Kidney (tissue), 13 donors: ENCODE measurements at regions not wholly inside any gene's neighbourhood (a gene's known extent, or its start where the extent isn't known, plus 50 kb on each side); places are given as distances from the start of the nearest gene placed in this dataset.

Experiments used
- DNase-seq, 5 donors: peaks; one replicate each; pipeline ENCODE4 v3.0.0-alpha.2; 2013 to 2020
- FAIRE-seq: peaks from 2 replicates; lab custom pipeline; 2012; peaks lifted over from hg19 to GRCh38; lab: Jason Lieb, UNC
- H3K27ac ChIP-seq, 2 donors: one replicate each; pipeline ENCODE4 v1.7.0; 2013; ENCODE audit warnings: low read depth in 2 of 2, low read length in 2 of 2, inconsistent platforms in 1 of 2
- H3K27me3 ChIP-seq: one replicate; pipeline ENCODE4 v1.7.1; 2013; ENCODE audit warnings: low read length, inconsistent platforms; ENCODE audit not compliant: control insufficient read depth, insufficient read depth
- H3K36me3 ChIP-seq, 3 donors: one replicate each; pipeline versions ENCODE4 v1.7.0 to v1.7.1; 2013; ENCODE audit warnings: low read length in 3 of 3, control low read depth in 1 of 3, inconsistent platforms in 1 of 3; ENCODE audit not compliant: insufficient read depth in 3 of 3, control insufficient read depth in 2 of 3
- H3K4me1 ChIP-seq, 3 donors: one replicate each; pipeline versions ENCODE4 v1.7.0 to v1.7.1; 2013; ENCODE audit warnings: low read length in 3 of 3, inconsistent platforms in 1 of 3, low read depth in 1 of 3; ENCODE audit not compliant: control insufficient read depth in 2 of 3, insufficient read depth in 2 of 3
- H3K4me3 ChIP-seq, 3 donors: one replicate each; pipeline versions ENCODE4 v1.7.0 to v1.8.1; 2013; ENCODE audit warnings: low read length in 3 of 3, control low read depth in 1 of 3, inconsistent platforms in 1 of 3
- H3K9ac ChIP-seq, 3 donors: one replicate each; pipeline versions ENCODE4 v1.7.0 to v1.7.1; 2013; ENCODE audit warnings: low read length in 3 of 3, control low read depth in 1 of 3, inconsistent platforms in 1 of 3
- H3K9me3 ChIP-seq, 3 donors: one replicate each; pipeline versions ENCODE4 v1.7.0 to v1.7.1; 2013; ENCODE audit warnings: low read length in 3 of 3, control low read depth in 1 of 3, inconsistent platforms in 1 of 3; ENCODE audit not compliant: control insufficient read depth in 2 of 3, insufficient read depth in 1 of 3
- intact Hi-C: fragments of 100-400 bp; cut with DNase I; formaldehyde crosslinking; loops from one replicate; pipeline ENCODE4 v1.11.1; 2022
- TF ChIP-seq, protein P1 (sequence below): IDR thresholded peaks from 3 replicates; pipeline ENCODE4 v1.5.1; 2012; ENCODE audit warnings: mild to moderate bottlenecking, moderate library complexity, borderline replicate concordance; ENCODE audit not compliant: insufficient read depth; ENCODE audit errors: extremely low read depth
- donor health status: control.
- donor health status: control.
- donor health status: control.
- donor health status: control.
- donor health status: control.
- donor health status: DM: yes; HTN: yes; CAD: no.
- donor health status: Normal renal cell carcinoma (clear cell type).

GRCh38 chr3:162641907-162642306, 1145.3 kb downstream of the OTOL1 start:
- no peak for DNase-seq
- intact Hi-C loops, result no loop called here
- Histone ChIP-seq H3K4me1 (no peaks in the 10 kb centered on the region), H3K36me3 (no peaks in the 10 kb centered on the region), H3K9me3 (no peaks in the 10 kb centered on the region), H3K27ac (no peak overlapping the region), H3K4me3 (no peak overlapping the region), H3K27me3 (no peaks in the 10 kb centered on the region), H3K9ac (no peak overlapping the region)
- TF ChIP-seq, protein P1, sequence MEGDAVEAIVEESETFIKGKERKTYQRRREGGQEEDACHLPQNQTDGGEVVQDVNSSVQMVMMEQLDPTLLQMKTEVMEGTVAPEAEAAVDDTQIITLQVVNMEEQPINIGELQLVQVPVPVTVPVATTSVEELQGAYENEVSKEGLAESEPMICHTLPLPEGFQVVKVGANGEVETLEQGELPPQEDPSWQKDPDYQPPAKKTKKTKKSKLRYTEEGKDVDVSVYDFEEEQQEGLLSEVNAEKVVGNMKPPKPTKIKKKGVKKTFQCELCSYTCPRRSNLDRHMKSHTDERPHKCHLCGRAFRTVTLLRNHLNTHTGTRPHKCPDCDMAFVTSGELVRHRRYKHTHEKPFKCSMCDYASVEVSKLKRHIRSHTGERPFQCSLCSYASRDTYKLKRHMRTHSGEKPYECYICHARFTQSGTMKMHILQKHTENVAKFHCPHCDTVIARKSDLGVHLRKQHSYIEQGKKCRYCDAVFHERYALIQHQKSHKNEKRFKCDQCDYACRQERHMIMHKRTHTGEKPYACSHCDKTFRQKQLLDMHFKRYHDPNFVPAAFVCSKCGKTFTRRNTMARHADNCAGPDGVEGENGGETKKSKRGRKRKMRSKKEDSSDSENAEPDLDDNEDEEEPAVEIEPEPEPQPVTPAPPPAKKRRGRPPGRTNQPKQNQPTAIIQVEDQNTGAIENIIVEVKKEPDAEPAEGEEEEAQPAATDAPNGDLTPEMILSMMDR, result no peak
- no peak for FAIRE-seq

DNA sequence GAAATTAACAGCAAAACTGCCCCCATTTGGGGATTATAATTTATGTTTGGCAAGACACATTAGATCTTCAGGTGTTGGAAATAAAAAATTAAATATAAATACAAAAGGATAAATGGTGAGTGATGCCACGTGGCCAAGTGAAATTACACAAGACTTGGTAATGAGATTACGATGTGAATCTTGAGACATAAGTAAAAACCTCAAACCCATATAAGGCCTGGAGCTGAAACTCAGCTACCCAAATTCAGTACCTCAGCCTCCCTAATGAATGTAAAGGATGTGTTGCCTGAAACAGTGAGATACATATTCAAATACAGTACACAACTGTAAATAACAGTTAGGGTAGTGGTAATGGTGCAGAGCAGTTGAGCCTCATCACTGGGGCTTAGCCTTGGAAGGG, 1146.6 kb downstream of the OTOL1 start:
- Histone ChIP-seq H3K9ac (no peak overlapping the region), H3K27ac (no peak overlapping the region), H3K4me1 (no peaks in the 10 kb centered on the region), H3K4me3 (no peak overlapping the region), H3K27me3 (no peaks in the 10 kb centered on the region), H3K9me3 (no peaks in the 10 kb centered on the region), H3K36me3 (no peaks in the 10 kb centered on the region)
- TF ChIP-seq, protein P1, result no peak
- no peak for DNase-seq
- no peak for FAIRE-seq
- intact Hi-C loops, result no loop called here

DNA sequence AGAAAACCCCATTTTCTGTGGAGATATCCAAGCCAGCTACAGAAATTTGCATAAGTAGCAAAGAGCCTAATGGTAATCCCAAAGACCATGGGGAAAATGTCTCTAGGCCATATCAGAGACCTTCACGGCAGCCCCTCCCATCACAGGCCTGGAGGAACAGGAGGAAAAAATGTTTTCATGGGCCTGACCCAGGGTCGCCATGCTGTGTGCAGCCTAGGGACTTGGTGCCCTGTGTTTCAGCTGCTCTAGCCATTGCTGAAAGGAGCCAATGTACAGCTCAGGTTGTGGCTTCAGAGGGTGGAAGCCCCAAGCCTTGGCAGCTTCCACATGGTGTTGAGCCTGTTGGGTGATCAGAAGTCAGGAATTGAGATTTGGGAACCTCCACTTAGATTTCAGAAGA, 1150.7 kb downstream of the OTOL1 start:
- Histone ChIP-seq H3K27me3 (no peaks in the 10 kb centered on the region), H3K4me1 (no peaks in the 10 kb centered on the region), H3K9me3 (no peaks in the 10 kb centered on the region), H3K4me3 (no peak overlapping the region), H3K27ac (no peak overlapping the region), H3K36me3 (no peaks in the 10 kb centered on the region), H3K9ac (no peak overlapping the region)
- TF ChIP-seq, protein P1, result no peak
- DNase-seq, result no peak
- intact Hi-C loops, result no loop called here
- FAIRE-seq, result no peak

DNA sequence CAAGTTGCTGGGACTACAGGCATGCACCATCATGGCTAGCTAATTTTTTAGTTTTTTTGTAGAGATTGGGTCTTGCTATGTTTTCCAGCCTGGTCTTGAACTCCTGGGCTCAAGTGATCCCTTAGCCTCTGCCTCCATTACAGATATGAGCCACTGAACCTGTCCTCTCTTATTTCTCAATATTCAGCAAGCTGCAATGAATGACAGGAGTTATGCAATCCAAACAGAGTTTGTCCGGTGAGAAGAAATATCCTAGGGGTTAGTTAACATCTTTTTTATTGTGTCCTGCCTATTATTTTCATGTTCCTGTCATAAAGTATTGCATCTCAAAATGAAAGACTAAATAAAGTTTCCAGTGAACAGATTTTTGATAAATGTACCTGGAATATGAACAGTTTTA, 1161.4 kb downstream of the OTOL1 start:
- no peak overlapping the region for H3K4me3 ChIP-seq
- intact Hi-C loops, result no loop called here
- H3K27ac ChIP-seq, result no peak overlapping the region
- FAIRE-seq, result no peak
- no peaks in the 10 kb centered on the region for H3K36me3 ChIP-seq
- no peak overlapping the region for H3K9ac ChIP-seq
- H3K9me3 ChIP-seq, result no peaks in the 10 kb centered on the region
- no peak for DNase-seq
- H3K27me3 ChIP-seq, result no peaks in the 10 kb centered on the region
- TF ChIP-seq, protein P1, result no peak
- no peaks in the 10 kb centered on the region for H3K4me1 ChIP-seq
